CD4-positive, alpha-beta T cell (primary cell): ENCODE measurements at regions not wholly inside any gene's neighbourhood (a gene's known extent, or its start where the extent isn't known, plus 50 kb on each side); places are given as distances from the start of the nearest gene placed in this dataset.

ENCODE experiments used
- ATAC-seq: fragments of 200-7000 bp; cut with Tn5 transposase; one replicate; pipeline ENCODE4 v1.10.0; 2022; ENCODE audit warnings: mild to moderate bottlenecking; ENCODE audit not compliant: poor library complexity
- CTCF ChIA-PET: fragments of 350-600 bp; sonication (Branson Sonifier 250); formaldehyde crosslinking; loops from one replicate; lab custom pipeline; 2021; ENCODE audit warnings: antibody characterized with exemption, inconsistent platforms; lab: Charles Lee
- POLR2A ChIA-PET: fragments of 350-600 bp; sonication (Branson Sonifier 250); formaldehyde crosslinking; loops from one replicate; lab custom pipeline; 2021; ENCODE audit warnings: antibody characterized with exemption, inconsistent platforms; lab: Charles Lee
- DNase-seq, 14 experiments: peaks; one replicate each; pipeline ENCODE4 v3.0.0-alpha.2; 2013 to 2020; ENCODE audit warnings: mixed read lengths in 2 of 14
- H3K27ac ChIP-seq, 2 donors: one replicate each; pipeline versions ENCODE4 v1.5.1 to v1.7.0; 2013; ENCODE audit warnings: low read length in 2 of 2, low read depth in 1 of 2, mild to moderate bottlenecking in 1 of 2
- H3K27me3 ChIP-seq, 2 experiments: 1 replicate in 1 of 2; 2 replicates in 1 of 2; pipeline versions ENCODE4 v1.6.1 to v1.7.0; 2013; ENCODE audit warnings: low read length in 2 of 2, control low read depth in 1 of 2, mild to moderate bottlenecking in 1 of 2, moderate library complexity in 1 of 2; ENCODE audit not compliant: insufficient read depth in 2 of 2, control insufficient read depth in 1 of 2
- H3K36me3 ChIP-seq: one replicate; pipeline ENCODE4 v1.6.1; 2013; ENCODE audit warnings: low read length, control low read depth; ENCODE audit not compliant: insufficient read depth
- H3K4me1 ChIP-seq: one replicate; pipeline ENCODE4 v1.6.1; 2013; ENCODE audit warnings: low read length, control low read depth; ENCODE audit not compliant: insufficient read depth
- H3K4me3 ChIP-seq: one replicate; pipeline ENCODE4 v1.5.1; 2013; ENCODE audit warnings: mild to moderate bottlenecking, low read length, moderate library complexity
- H3K9me3 ChIP-seq, 2 experiments: 1 replicate in 1 of 2; 2 replicates in 1 of 2; pipeline versions ENCODE4 v1.6.1 to v1.7.0; 2013; ENCODE audit warnings: low read length in 2 of 2, mild to moderate bottlenecking in 2 of 2, control low read depth in 1 of 2, moderate library complexity in 1 of 2; ENCODE audit not compliant: control insufficient read depth in 1 of 2, insufficient read depth in 1 of 2
- H3K27ac Mint-ChIP-seq: one replicate; pipeline ENCODE4 v1.8.0; 2020; ENCODE audit warnings: mixed read lengths
- H3K27me3 Mint-ChIP-seq: one replicate; pipeline ENCODE4 v1.8.0; 2021; ENCODE audit warnings: mixed read lengths
- H3K36me3 Mint-ChIP-seq: one replicate; pipeline ENCODE4 v1.8.0; 2021; ENCODE audit warnings: low read depth, mixed read lengths
- H3K4me1 Mint-ChIP-seq: one replicate; pipeline ENCODE4 v1.8.0; 2021; ENCODE audit warnings: low read depth, mixed read lengths
- H3K4me3 Mint-ChIP-seq: one replicate; pipeline ENCODE4 v1.8.0; 2020; ENCODE audit warnings: mild to moderate bottlenecking, mixed read lengths
- H3K9me3 Mint-ChIP-seq: one replicate; pipeline ENCODE4 v1.8.0; 2020; ENCODE audit warnings: mixed read lengths
- CTCF ChIP-seq: fragments of 200-600 bp; IDR thresholded peaks from one replicate; pipeline ENCODE4 v1.8.0; 2022; ENCODE audit warnings: antibody characterized with exemption, mild to moderate bottlenecking
- intact Hi-C, 2 experiments: fragments of 100-400 bp; cut with DNase I in 1 of 2; cut with micrococcal nuclease in 1 of 2; formaldehyde crosslinking; loops; one replicate each; pipeline versions ENCODE4 v1.15.1 to v1.9.0; 2023 to 2025; cut with DNase I, micrococcal nuclease

GRCh38 chr14:44317441-44317746, 189.7 kb downstream of the FSCB start:
- Histone ChIP-seq H3K9me3 (peaks cover 0 to 3% of the 10 kb centered on the region in 2 experiments), H3K27ac (no peak overlapping the region), H3K4me1 (no peaks in the 10 kb centered on the region), H3K27me3 (no peaks in the 10 kb centered on the region), H3K36me3 (no peaks in the 10 kb centered on the region), H3K4me3 (no peak overlapping the region)
- no peak overlapping the region for H3K4me3 Mint-ChIP-seq
- peaks cover 8% of the 10 kb centered on the region for H3K9me3 Mint-ChIP-seq
- no peaks in the 10 kb centered on the region for H3K4me1 Mint-ChIP-seq
- no peaks in the 10 kb centered on the region for H3K36me3 Mint-ChIP-seq
- intact Hi-C loops: no loop called here
- no peak for DNase-seq
- TF ChIP-seq CTCF: no peak
- POLR2A ChIA-PET: no interaction called here
- H3K27ac Mint-ChIP-seq: no peak overlapping the region
- no peak for ATAC-seq
- CTCF ChIA-PET: no interaction called here
- no peaks in the 10 kb centered on the region for H3K27me3 Mint-ChIP-seq

DNA sequence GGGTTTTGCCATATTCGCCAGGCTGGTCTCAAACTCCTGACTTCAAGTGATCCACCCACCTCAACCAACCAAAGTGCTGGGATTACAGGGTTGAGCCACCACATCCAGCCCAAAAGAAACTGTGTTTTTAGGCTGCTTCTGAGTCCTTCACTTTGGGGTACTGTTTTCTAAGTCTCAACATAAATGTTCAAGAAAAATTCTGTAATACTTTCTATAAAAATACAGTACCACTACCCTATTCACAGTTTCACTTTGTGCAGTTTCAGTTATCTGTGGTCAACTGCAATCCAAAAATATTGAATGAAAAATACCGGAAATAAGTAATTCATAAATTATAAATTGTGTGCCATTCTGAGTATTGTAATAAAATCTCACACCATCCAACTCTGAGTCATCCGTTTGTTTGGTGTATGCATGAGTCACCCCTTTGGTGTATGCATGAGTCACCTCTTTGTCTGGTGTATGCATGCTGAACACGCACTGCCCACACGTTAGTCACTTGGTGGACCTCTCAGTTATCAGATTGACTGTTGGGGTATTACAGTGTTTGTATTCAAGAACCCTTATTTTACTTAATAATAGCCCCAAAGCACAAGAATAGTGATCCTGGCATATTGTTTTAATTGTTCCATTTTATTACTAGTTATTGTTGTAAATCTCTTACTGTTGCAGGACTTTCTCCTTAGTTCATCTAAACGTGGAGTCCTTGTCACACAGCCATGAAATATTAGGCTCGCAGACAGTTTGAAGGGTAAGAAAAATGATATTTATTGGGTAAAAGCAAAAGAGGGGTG, 190.2 kb downstream of the FSCB start:
- no peaks in the 10 kb centered on the region for H3K36me3 Mint-ChIP-seq
- ATAC-seq: no peak
- DNase-seq: no peak
- Histone ChIP-seq H3K9me3 (peaks cover 0 to 3% of the 10 kb centered on the region in 2 experiments), H3K27me3 (no peaks in the 10 kb centered on the region), H3K4me3 (no peak overlapping the region), H3K4me1 (no peaks in the 10 kb centered on the region), H3K27ac (no peak overlapping the region), H3K36me3 (no peaks in the 10 kb centered on the region)
- no peaks in the 10 kb centered on the region for H3K4me1 Mint-ChIP-seq
- H3K27me3 Mint-ChIP-seq: no peaks in the 10 kb centered on the region
- no peak for TF ChIP-seq CTCF
- POLR2A ChIA-PET: no interaction called here
- no peak overlapping the region for H3K4me3 Mint-ChIP-seq
- intact Hi-C loops: no loop called here
- no peak overlapping the region for H3K27ac Mint-ChIP-seq
- CTCF ChIA-PET: no interaction called here
- H3K9me3 Mint-ChIP-seq: peaks cover 8% of the 10 kb centered on the region

GRCh38 chr14:44309331-44309730, 197.8 kb downstream of the FSCB start:
- intact Hi-C loops: no loop called here
- no peak for TF ChIP-seq CTCF
- no peak overlapping the region for H3K27ac ChIP-seq
- Mint-ChIP-seq H3K4me1 (no peaks in the 10 kb centered on the region), H3K9me3 (peaks cover 3% of the 10 kb centered on the region), H3K36me3 (no peaks in the 10 kb centered on the region), H3K27ac (no peak overlapping the region), H3K4me3 (no peak overlapping the region), H3K27me3 (no peaks in the 10 kb centered on the region)
- H3K4me1 ChIP-seq: no peaks in the 10 kb centered on the region
- DNase-seq: no peak
- H3K4me3 ChIP-seq: no peak overlapping the region
- H3K36me3 ChIP-seq: no peaks in the 10 kb centered on the region
- POLR2A ChIA-PET: no interaction called here
- CTCF ChIA-PET: no interaction called here
- no peaks in the 10 kb centered on the region for H3K27me3 ChIP-seq
- no peak for ATAC-seq
- H3K9me3 ChIP-seq: no peaks in the 10 kb centered on the region
